GM18867 (cell line): ENCODE measurements at regions not wholly inside any gene's neighbourhood (a gene's known extent, or its start where the extent isn't known, plus 50 kb on each side); places are given as distances from the start of the nearest gene placed in this dataset.
"Not testable (repeated sequence)": the region's sequence is repeated elsewhere in the genome, so short reads cannot be mapped to it uniquely, and the experiment has no call there.

Experiments used
- ATAC-seq: cut with Tn5 transposase; IDR thresholded peaks from one replicate; pipeline ENCODE4 v1.9.1; 2021; ENCODE audit warnings: mild to moderate bottlenecking, moderate library complexity; ENCODE audit not compliant: unreplicated experiment

DNA sequence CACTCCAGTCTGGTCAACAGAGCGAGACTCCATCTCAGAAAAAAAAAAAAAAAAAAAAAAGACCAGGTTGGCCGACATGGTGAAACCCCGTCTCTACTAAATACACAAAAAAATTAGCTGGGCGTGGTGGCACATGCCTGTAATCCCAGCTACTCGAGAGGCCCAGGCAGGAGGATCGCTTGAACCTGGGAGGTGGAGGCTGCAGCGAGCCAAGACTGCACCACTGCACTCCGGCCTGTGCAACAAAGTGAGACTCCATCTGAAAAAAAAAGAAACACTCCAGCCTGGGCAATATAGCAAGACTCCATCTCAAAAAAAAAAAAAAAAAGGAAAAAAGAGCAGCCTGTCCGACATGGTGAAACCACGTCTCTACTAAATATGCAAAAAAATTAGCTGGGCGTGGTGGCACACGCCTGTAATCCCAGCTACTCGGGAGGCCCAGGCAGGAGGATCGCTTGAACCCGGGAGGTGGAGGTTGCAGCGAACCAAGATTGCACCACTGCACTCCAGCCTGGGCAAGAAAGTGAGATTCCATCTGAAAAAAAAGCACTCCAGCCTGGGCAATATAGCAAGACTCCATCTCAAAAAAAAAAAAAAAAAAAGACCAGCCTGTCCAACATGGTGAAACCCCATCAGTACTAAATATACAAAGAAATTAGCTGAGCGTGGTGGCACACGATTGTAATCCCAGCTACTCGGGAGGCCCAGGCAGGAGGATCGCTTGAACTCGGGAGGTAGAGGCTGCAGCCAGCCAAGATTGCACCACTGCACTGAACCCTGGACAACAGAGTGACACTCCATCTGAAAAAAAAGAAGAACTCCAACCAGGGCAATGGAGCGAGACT is 343.3 kb upstream of the PLGLB2 start:
- ATAC-seq: not testable (repeated sequence)

DNA sequence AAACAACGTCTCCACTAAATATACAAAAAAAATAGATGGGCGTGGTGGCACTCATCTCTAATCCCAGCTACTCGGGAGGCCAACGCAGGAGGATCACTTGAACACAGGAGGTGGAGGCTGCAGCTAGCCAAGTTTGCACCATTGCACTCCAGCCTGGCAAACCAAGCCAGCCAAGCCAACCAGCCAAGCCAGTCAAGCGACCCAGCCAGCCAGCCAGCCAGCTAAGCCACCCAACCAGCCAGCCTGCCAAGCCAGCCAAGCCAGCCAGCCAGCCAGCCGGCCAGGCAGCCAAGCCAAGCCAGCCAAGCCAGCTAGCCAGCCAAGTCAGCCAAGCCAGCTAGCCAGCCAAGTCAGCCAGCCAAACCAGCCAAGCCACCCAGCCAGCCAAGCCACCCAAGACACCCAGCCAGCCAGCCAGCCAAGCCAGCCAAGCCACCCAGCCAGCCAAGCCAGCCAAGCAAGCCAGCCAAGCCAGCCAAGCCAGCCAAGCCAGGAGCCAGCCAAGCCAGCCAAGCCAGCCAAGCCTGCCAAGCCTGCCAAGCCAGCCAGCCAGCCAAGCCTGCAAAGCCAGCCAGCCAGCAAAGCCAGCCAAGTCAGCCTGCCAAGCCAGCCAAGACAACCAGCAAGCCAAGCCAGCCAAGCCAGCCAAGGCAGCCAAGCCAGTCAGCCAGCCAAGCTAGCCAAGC is 342.2 kb upstream of the PLGLB2 start:
- not testable (repeated sequence) for ATAC-seq

DNA sequence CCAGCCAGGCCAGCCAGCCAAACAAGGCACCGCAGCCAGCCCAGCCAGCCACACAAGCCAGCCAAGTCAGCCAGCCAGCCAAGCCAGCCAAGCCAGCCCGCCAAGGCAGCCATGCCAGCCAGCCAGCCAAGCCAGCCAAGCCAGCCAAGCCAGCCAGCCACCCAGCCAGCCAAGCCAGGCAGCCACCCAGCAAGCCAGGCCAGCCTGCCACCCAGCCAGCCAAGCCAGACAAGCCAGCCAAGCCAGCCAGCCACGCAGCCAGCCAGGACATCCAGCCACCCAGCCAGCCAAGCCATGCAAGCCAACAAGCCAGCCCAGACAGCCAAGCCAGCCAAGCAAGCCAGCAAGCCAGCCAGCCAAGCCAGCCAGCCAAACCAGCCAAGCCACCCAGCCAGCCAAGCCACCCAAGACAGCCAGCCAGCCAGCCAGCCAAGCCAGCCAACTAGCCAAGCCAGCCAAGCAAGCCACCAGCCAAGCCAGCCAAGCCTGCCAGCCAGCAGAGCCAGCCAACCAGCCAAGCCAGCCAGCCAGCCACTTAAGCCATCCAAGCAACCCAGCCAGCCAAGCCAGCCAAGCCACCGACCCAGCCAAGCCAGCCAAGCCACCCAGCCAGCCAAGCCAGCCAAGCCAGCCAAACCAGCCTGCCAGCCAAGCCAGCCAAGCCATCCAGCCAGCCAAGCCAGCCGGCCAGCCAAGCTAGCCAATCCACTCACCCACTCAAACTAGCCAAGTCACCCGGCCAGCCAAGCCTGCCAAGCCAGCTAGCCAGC is 341.3 kb upstream of the PLGLB2 start:
- ATAC-seq: not testable (repeated sequence)

DNA sequence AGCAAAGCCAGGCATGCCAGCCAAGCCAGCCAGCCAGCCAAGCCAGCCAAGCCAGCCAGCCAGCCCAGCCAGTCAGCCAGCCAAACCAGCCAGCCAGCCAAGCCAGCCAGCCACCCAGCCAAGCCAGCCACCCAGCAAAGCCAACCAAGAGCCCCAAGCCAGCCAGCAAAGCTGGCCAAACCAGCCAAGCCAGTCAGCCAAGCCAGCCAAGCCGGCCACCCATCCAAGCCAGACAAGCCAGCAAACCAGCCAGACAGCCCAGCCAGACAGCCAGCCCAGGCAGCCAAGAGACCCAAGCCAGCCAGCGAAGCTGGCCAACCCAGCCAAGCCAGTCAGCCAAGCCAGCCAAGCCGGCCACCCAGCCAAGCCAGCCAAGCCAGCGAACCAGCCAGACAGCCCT is 338.3 kb upstream of the PLGLB2 start:
- not testable (repeated sequence) for ATAC-seq

DNA sequence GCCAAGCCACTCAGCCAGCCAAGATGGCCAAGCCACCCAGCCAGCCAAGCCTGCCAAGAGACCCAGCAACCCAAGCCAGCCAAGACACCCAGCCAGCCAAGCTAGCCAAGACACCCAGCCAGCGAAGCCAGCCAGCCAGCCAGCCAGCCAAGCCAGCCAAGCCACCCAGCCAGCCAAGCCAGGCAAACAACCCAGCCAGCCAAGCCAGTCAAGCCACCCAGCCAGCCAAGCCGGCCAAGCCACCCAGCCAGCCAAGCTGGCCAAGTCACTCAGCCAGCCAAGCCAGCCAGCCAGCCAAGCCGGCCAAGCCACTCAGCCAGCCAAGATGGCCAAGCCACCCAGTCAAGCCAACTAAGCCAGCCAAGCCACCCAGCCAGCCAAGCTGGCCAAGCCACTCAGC is 337.5 kb upstream of the PLGLB2 start:
- not testable (repeated sequence) for ATAC-seq

DNA sequence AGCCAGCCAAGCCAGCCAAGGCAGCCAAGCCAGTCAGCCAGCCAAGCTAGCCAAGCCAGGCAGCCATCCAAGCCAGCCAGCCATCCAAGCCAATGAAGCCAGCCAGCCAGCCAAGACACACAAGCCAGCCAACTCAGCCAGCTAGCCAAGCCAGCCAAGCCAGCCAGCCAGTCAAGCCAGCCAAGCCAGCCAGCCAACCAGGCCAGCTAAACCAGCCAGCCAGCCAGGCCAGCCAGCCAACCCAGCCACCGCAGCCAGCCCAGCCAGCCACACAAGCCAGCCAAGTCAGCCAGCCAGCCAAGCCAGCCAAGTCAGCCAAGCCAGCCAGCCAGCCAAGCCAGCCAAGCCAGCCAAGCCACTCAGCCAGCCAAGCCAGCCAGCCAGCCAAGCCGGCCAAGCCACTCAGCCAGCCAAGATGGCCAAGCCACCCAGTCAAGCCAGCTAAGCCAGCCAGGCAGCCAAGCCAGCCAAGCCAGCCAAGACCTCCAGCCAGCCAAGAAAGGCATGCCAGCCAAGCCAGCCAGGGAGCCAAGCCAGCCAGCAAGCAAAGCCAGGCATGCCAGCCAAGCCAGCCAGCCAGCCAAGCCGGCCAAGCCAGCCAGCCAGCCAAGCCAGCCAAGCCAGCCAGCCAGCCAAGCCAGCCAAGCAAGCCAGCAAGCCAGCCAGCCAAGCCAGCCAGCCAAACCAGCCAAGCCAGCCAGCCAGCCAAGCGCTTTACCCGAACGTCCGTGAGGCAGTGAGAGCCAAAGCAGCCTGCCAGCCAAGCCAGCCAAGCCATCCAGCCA is 335.7 kb upstream of the PLGLB2 start:
- not testable (repeated sequence) for ATAC-seq

DNA sequence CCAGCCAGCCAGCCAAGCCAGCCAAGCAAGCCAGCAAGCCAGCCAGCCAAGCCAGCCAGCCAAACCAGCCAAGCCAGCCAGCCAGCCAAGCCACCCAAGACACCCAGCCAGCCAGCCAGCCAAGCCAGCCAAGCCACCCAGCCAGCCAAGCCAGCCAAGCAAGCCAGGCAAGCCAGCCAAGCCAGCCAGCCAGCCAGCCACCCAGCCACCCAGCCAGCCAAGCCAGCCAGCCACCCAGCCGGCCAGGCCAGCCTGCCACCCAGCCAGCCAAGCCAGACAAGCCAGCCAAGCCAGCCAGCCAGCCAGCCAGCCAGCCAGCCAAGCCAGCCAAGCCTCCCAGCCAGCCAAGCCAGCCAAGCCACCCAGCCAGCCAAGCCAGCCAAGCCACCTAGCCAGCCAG is 333.6 kb upstream of the PLGLB2 start:
- ATAC-seq: not testable (repeated sequence)

DNA sequence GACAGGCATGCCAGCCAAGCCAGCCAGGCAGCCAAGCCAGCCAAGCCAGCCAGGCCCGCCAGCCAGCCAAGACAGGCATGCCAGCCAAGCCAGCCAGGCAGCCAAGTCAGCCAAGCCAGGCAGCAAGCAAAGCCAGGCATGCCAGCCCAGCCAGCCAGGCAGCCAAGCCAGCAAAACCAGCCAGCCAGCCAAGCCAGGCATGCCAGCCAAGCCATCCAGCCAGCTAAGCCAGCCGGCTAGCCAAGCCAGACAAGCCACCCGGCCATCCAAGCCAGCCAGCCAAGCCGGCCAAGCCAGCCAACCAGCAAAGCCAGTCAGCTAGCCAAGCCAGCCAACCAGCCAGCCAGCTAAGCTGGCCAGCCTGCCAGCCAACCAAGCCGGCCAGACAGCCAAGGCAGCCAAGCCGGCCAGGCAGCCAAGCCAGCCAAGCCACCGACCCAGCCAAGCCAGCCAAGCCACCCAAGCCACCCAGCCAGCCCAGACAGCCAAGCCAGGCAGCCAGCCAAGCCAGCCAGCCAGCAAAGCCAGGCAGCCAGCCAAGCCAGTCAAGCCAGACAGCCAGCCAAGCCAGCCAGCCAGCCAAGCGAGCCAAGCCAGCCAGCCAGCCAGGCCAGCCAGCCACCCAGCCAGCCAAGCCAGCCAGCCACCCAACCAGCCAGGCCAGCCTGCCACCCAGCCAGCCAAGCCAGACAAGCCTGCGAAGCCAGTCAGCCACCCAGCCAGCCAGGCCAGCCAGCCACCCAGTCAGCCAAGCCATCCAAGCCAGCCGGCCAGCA is 332.9 kb upstream of the PLGLB2 start:
- not testable (repeated sequence) for ATAC-seq

DNA sequence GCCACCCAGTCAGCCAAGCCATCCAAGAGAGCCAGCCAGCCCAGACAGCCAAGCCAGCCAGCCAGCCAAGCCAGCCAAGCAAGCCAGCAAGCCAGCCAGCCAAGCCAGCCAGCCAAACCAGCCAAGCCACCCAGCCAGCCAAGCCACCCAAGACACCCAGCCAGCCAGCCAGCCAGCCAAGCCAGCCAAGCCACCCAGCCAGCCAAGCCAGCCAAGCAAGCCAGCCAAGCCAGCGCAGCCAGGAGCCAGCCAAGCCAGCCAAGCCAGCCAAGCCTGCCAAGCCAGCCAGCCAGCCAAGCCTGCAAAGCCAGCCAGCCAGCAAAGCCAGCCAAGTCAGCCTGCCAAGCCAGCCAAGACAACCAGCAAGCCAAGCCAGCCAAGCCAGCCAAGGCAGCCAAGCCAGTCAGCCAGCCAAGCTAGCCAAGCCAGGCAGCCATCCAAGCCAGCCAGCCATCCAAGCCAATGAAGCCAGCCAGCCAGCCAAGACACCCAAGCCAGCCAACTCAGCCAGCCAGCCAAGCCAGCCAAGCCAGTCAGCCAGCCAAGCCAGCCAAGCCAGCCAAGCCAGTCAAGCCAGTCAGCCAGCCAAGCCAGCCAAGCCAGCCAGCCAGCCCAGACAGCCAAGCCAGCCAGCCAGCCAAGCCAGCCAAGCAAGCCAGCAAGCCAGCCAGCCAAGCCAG is 332.2 kb upstream of the PLGLB2 start:
- not testable (repeated sequence) for ATAC-seq

DNA sequence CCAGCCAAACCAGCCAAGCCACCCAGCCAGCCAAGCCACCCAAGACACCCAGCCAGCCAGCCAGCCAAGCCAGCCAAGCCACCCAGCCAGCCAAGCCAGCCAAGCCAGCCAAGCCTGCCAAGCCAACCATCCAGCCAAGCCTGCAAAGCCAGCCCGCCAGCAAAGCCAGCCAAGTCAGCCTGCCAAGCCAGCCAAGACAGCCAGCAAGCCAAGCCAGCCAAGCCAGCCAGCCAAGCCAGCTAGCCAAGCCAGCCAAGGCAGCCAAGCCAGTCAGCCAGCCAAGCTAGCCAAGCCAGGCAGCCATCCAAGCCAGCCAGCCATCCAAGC is 331.7 kb upstream of the PLGLB2 start:
- ATAC-seq: not testable (repeated sequence)

DNA sequence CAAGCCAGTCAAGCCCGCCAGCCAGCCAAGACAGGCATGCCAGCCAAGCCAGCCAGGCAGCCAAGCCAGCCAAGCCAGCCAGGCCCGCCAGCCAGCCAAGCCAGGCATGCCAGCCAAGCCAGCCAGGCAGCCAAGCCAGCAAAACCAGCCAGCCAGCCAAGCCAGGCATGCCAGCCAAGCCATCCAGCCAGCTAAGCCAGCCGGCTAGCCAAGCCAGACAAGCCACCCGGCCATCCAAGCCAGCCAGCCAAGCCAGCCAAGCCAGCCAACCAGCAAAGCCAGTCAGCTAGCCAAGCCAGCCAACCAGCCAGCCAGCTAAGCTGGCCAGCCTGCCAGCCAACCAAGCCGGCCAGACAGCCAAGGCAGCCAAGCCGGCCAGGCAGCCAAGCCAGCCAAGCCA is 330.7 kb upstream of the PLGLB2 start:
- not testable (repeated sequence) for ATAC-seq

DNA sequence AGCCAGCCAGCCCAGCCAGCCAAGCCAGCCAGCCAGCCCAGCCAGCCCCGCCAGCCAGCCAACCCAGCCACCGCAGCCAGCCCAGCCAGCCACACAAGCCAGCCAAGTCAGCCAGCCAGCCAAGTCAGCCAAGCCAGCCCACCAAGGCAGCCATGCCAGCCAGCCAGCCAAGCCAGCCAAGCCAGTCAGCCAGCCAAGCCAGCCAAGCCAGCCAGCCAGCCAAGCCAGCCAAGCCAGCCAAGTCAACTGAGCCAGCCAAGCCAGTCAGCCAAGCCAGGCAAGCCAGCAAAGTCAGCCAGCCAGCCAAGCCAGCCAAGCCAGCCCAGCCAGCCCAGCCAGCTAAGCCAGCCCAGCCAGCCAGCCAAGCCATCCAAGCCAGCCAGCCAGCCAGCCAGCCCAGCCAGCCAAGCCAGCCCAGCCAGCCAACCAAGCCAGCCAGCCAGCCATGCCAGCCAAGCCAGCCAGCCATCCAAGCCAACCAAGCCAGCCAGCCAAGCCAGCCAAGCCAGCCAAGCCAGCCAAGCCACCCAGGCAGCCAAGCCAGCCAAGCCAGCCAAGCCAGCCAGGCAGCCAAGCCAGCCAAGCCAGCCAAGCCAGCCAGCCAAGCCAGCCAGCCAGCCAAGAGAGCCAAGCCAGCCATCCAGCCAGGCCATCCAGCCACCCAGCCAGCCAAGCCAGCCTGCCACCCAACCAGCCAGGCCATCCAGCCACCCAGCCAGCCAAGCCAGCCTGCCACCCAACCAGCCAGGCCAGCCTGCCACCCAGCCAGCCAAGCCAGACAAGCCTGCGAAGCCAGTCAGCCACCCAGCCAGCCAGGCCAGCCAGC is 329.9 kb upstream of the PLGLB2 start:
- ATAC-seq: not testable (repeated sequence)

DNA sequence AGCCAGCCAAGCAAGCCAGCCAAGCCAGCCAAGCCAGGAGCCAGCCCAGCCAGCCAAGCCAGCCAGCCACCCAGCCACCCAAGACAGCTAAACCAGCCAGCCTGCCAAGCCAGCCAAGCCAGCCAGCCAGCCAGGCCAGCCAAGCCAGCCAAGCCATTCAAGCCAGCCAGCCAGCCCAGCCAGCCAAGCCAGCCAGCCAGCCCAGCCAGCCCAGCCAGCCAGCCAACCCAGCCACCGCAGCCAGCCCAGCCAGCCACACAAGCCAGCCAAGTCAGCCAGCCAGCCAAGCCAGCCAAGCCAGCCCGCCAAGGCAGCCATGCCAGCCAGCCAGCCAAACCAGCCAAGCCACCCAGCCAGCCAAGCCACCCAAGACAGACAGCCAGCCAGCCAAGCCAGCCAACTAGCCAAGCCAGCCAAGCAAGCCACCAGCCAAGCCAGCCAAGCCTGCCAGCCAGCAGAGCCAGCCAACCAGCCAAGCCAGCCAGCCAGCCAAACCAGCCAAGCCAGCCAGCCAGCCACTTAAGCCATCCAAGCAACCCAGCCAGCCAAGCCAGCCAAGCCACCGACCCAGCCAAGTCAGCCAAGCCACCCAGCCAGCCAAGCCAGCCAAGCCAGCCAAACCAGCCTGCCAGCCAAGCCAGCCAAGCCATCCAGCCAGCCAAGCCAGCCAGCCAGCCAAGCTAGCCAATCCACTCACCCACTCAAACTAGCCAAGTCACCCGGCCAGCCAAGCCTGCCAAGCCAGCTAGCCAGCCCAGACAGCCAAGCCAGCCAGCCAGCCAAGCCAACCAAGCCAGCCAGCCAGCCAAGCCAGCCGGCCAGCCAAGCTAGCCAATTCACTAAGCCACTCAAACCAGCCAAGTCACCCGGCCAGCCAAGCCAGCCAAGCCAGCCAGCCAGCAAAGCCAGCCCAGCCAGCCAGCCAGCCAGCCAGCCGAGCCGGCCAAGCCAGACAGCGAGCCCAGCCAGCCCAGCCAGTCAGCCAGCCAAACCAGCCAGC is 328.8 kb upstream of the PLGLB2 start:
- not testable (repeated sequence) for ATAC-seq

DNA sequence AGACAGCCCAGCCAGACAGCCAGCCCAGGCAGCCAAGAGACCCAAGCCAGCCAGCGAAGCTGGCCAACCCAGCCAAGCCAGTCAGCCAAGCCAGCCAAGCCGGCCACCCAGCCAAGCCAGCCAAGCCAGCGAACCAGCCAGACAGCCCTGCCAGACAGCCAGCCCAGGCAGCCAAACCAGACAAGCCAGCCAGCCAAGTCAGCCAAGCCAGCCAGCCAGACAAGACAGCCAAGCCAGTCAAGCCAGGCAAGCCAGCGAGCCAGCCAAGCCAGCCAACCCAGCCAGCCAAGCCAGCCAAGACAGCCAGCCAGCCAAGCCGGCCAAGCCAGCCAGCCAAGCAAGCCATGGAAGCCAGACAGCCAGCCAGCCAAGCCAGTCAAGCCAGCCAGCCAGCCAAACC is 327.9 kb upstream of the PLGLB2 start:
- ATAC-seq: not testable (repeated sequence)

DNA sequence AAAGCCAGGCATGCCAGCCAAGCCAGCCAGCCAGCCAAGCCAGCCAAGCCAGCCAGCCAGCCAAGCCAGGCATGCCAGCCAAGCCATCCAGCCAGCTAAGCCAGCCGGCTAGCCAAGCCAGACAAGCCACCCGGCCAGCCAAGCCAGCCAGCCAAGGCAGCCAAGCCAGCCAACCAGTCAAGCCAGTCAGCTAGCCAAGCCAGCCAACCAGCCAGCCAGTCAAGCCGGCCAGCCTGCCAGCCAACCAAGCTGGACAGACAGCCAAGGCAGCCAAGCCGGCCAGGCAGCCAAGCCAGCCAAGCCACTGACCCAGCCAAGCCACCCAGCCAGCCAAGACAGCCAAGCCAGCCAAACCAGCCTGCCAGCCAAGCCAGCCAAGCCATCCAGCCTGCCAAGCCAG is 326.9 kb upstream of the PLGLB2 start:
- ATAC-seq: not testable (repeated sequence)

DNA sequence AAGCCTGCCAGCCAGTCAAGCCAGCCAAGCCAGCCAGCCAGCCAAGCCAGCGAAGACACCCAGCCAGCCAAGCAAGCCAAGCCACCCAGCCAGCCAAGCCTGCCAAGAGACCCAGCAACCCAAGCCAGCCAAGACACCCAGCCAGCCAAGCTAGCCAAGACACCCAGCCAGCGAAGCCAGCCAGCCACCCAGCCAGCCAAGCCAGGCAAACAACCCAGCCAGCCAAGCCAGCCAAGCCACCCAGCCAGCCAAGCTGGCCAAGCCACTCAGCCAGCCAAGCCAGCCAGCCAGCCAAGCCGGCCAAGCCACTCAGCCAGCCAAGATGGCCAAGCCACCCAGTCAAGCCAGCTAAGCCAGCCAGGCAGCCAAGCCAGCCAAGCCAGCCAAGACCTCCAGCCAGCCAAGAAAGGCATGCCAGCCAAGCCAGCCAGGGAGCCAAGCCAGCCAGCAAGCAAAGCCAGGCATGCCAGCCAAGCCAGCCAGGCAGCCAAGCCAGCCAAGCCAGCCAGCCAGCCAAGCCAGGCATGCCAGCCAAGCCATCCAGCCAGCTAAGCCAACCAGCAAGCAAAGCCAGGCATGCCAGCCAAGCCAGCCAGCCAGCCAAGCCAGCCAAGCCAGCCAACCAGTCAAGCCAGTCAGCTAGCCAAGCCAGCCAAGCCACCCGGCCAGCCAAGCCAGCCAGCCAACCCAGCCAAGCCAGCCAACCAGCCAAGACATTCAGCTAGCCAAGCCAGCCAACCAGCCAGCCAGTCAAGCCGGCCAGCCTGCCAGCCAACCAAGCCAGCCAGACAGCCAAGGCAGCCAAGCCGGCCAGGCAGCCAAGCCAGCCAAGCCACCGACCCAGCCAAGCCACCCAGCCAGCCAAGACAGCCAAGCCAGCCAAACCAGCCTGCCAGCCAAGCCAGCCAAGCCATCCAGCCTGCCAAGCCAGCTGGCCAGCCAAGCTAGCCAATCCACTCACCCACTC is 323.8 kb upstream of the PLGLB2 start:
- ATAC-seq: not testable (repeated sequence)
